GM12891 (cell line): ENCODE measurements at regions not wholly inside any gene's neighbourhood (a gene's known extent, or its start where the extent isn't known, plus 50 kb on each side); places are given as distances from the start of the nearest gene placed in this dataset.

Experiments used
- DNase-seq: peaks from one replicate; pipeline ENCODE4 v3.0.0; 2011; ENCODE audit warnings: low spot score; ENCODE audit not compliant: insufficient read length
- FAIRE-seq: peaks from 2 replicates; lab custom pipeline; 2011; peaks lifted over from hg19 to GRCh38; lab: Jason Lieb, UNC
- PAX5 ChIP-seq: IDR thresholded peaks from 2 replicates; pipeline ENCODE4 v1.6.1; 2011; ENCODE audit warnings: low read length, moderate library complexity, mild to moderate bottlenecking; ENCODE audit not compliant: insufficient read depth, severe bottlenecking
- POLR2A ChIP-seq: IDR thresholded peaks from 2 replicates; pipeline ENCODE4 v1.6.1; 2011; ENCODE audit warnings: low read depth, low read length, control low read depth
- POLR2AphosphoS5 ChIP-seq: IDR thresholded peaks from 2 replicates; pipeline ENCODE4 v1.6.1; 2011; ENCODE audit warnings: low read depth, low read length, control low read depth
- POU2F2 ChIP-seq: IDR thresholded peaks from 2 replicates; pipeline ENCODE4 v1.6.1; 2011; ENCODE audit warnings: low read depth, mild to moderate bottlenecking, control low read depth, low read length, moderate library complexity
- SPI1 ChIP-seq: IDR thresholded peaks from 2 replicates; pipeline ENCODE4 v1.6.1; 2011; ENCODE audit warnings: low read depth, low read length, control low read depth
- TAF1 ChIP-seq: IDR thresholded peaks from 2 replicates; pipeline ENCODE4 v1.6.1; 2011; ENCODE audit warnings: low read depth, low read length, control low read depth

GRCh38 chr2:2413525-2413924, 82.5 kb upstream of the MYT1L start:
- no peak for TF ChIP-seq POU2F2
- no peak for TF ChIP-seq TAF1
- TF ChIP-seq PAX5 = no peak
- TF ChIP-seq POLR2A = no peak
- TF ChIP-seq POLR2AphosphoS5 = no peak
- no peak for TF ChIP-seq SPI1
- DNase-seq = no peak
- no peak for FAIRE-seq

DNA sequence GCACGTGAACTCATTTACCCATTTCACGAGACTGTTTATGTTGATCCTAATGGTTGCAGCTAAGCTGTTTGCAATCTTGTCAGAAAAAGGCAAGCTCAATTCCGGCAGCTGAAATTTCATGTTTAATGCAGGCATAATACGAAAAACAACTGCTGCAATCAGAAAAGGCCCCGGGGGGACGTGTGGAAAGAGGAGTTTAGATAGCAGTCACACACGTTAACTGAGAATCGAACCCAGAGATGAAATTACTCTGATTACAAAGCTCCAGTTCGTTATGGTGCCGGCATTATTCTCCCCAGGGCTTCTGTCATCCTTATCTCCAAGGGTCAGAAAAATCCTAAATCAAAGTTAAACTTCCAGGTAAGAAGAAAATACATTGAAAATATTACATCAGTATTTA, 79.9 kb upstream of the MYT1L start:
- no peak for TF ChIP-seq POLR2AphosphoS5
- no peak for TF ChIP-seq TAF1
- TF ChIP-seq SPI1 = no peak
- TF ChIP-seq POLR2A = no peak
- no peak for TF ChIP-seq PAX5
- TF ChIP-seq POU2F2 = no peak
- DNase-seq = no peak

GRCh38 chr2:2409481-2409880, 78.4 kb upstream of the MYT1L start:
- TF ChIP-seq SPI1 (no peak), POLR2A (no peak)
- DNase-seq = no peak
- FAIRE-seq = no peak

More for the DNA sequence above, 79.9 kb upstream of the MYT1L start:
- no peak for FAIRE-seq

- FAIRE-seq (no peak), DNase-seq (no peak)
- no peak for TF ChIP-seq SPI1
Measured at GRCh38 chr2:2405780-2406179, 74.7 kb upstream of the MYT1L start.

DNA sequence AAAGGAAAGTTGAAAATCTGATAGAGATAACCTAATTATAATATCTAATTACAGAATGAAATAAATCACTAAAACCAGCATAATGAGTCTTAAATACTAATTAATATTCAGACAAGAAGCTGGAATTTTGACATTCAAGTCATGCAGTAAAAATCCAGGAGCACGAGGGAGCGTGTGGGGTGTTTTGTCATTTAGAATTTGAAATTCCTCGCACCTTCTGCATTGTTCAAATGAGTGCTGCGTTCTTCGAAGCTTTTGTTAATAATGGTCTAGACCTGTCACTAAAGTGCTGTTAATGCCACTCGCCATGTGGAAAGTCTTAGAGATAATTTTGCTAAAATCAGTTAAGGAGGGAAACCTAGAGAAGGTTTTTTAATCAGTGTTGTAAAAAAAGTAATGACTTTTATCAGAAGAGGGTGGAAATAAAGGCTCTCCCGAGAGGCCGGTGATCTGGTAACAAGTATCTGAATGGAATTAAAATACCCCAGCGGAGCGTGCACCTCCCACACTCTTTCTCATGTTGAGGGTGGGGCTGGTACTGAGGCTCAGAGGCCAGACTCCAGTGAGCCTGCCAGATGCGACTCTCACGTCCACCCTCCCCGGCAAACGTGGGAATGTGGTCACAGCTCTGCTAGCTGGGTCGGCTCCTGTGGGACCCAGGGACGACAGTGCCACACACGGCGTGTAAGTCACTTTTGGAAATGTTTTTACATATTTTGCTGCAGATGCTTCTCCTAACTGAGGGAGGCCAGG, 69.4 kb upstream of the MYT1L start:
- DNase-seq = no peak
- FAIRE-seq = no peak
- no peak for TF ChIP-seq POLR2AphosphoS5
- no peak for TF ChIP-seq PAX5
- TF ChIP-seq POLR2A = no peak
- no peak for TF ChIP-seq SPI1
- TF ChIP-seq TAF1 = no peak
- TF ChIP-seq POU2F2 = no peak

GRCh38 chr2:2399396-2399795, 68.3 kb upstream of the MYT1L start:
- TF ChIP-seq POLR2AphosphoS5 (no peak), SPI1 (no peak), POU2F2 (no peak), POLR2A (no peak), TAF1 (no peak), PAX5 (no peak)
- no peak for FAIRE-seq
- DNase-seq = no peak

GRCh38 chr2:2392332-2392731, 61.3 kb upstream of the MYT1L start:
- FAIRE-seq (no peak), DNase-seq (no peak)
- no peak for TF ChIP-seq POLR2AphosphoS5
- TF ChIP-seq PAX5 = no peak
- no peak for TF ChIP-seq POLR2A
- TF ChIP-seq TAF1 = no peak
- TF ChIP-seq POU2F2 = no peak
- TF ChIP-seq SPI1 = no peak

DNA sequence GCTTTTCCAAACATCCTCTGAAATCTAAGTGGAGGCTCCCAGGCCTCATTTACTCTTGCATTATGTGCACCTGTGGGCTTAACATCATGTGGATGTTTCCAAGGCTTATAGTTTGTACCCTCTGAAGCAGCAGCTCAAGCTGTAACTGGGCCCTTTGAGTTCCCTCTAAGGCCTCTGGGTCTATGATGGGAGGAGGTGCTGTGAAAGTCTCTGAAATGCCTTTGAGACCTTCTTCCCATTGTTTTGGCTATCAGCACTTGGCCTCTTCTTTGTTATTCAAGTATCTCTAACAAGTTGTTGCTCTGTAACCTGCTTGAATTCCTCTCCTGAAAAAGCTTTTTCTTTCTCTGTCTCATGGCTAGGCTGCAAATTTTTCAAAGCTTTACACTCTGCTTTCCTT, 58.1 kb upstream of the MYT1L start:
- DNase-seq = no peak
- FAIRE-seq = no peak
- no peak for TF ChIP-seq POLR2AphosphoS5
